VCaP (cell line): ENCODE measurements at regions not wholly inside any gene's neighbourhood (a gene's known extent, or its start where the extent isn't known, plus 50 kb on each side); places are given as distances from the start of the nearest gene placed in this dataset.

ENCODE experiments used
- H3K27ac ChIP-seq: fragments of 450-650 bp; 2 replicates; pipeline ENCODE4 v1.5.1; 2017
- TF ChIP-seq, protein P1 (sequence below): fragments of 450-650 bp; conservative IDR thresholded peaks from 2 replicates; pipeline ENCODE4 v1.5.1; 2017; ENCODE audit warnings: mild to moderate bottlenecking, moderate library complexity

DNA sequence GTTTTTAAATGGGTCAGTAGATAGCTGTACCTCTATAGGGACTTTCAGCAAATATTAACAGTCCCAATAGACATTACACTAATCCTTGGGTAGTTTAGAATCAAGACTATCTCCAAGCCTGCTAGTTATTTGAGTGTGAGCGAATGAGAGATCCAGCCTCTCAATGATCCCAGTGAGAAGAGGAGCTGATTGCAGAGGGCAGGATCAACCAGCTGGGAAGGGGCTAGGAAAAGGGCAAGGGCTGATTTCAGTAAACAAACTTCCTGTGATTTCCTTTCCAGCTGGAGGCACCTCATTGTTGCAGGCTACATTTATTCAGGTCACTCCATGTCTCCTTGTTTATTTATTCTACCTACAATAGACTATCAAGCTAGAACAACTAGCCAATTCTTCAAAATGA lies 84.1 kb upstream of the CTNNA2 start:
- TF ChIP-seq, protein P1, sequence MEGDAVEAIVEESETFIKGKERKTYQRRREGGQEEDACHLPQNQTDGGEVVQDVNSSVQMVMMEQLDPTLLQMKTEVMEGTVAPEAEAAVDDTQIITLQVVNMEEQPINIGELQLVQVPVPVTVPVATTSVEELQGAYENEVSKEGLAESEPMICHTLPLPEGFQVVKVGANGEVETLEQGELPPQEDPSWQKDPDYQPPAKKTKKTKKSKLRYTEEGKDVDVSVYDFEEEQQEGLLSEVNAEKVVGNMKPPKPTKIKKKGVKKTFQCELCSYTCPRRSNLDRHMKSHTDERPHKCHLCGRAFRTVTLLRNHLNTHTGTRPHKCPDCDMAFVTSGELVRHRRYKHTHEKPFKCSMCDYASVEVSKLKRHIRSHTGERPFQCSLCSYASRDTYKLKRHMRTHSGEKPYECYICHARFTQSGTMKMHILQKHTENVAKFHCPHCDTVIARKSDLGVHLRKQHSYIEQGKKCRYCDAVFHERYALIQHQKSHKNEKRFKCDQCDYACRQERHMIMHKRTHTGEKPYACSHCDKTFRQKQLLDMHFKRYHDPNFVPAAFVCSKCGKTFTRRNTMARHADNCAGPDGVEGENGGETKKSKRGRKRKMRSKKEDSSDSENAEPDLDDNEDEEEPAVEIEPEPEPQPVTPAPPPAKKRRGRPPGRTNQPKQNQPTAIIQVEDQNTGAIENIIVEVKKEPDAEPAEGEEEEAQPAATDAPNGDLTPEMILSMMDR = no peak
- no peak overlapping the region for H3K27ac ChIP-seq

DNA sequence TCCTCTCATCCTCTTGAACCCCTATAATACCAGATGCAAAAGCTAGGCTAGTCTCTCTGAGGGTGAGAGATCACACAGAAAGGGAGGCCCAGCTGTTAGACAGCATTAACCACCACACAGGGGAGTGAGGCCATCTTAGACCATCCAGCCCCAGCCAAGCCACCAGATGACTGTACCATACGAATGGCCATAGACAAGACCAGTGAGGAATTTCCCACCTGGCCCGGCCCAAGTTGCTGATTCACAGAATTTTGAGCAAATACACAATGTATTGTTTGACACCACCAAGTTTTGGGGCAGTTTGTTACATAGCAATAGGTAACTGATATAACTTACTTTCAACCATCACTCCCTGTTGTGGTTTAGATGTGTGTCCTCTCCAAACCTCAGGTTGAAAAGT lies 98.2 kb upstream of the CTNNA2 start:
- TF ChIP-seq, protein P1 = no peak
- H3K27ac ChIP-seq = no peak overlapping the region

DNA sequence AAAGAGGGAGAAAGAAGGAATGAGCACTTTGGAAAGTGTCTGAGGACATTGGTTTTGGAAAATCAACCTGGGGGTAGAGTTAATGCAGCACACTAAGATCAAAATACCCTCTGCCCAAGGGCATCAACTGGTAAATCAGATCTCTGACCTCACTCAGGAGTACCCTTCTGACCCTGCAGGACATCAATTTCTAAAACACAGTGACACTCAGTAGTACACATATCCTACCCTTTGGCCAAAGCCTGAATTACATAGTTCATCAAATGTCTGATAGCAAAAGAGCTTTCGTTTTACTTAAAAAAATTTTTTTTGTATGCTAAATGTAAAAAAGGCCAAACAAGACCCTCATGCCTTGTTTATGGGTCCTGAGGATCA lies 118.4 kb upstream of the CTNNA2 start:
- TF ChIP-seq, protein P1 = no peak
- H3K27ac ChIP-seq = no peak overlapping the region

DNA sequence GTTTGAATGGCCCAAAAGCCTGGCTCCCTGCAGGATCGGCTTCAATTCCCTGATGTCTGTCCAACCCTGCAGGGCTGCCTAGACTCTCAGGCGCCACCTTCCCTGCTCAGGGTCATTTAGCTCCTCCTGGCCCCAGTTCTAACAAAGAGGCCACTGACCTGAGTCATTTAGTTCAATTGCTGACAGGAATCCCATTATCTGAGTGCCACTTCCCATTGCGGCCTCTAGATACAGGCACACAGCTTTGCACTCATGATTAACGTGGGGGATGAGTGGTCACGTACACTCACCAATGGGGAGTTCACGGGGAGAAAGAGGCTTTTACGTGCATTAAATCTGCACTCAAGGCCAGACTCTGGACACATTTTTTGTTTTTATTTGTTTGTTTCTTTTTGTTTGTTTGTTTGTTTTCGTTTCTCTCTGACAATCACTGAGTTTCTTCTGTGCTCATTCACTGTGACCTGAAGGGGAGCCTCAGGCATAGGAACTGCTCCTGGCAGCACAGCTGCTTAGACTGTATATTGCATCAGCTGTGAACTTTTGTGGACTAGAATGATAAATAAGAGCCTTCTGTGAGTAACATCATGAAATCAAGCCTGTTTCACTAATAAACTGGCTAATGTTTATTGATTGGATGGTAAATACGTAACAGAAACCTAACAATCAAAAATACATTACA lies 118.9 kb upstream of the CTNNA2 start:
- H3K27ac ChIP-seq = no peak overlapping the region
- TF ChIP-seq, protein P1 = no peak

DNA sequence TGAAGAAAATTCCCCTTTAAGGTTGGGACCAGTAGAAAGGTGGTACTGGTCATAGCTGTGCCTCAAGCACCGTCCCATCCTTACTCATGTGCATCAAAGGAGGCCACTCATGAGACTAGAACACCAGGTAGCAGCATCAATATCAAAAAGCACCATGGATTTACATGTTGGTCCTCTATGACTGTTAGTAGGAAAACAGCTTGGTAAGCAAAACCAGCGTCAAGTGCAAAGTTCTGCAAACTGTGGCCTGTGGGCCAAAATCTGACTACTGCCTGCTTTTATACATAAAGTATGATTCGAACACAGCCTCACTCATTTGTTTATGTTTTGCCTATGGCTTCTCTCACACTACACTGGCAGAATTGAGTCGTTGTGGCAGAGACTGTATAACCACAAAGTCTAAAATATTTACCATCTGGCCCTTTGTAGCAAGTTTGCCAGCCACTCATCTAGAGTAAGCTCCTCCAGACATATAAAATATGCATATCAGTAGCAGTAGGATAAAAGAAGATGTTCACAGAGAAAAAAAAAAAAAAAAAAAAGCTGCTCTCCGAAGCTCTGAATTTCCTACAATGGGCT lies 119.7 kb upstream of the CTNNA2 start:
- no peak overlapping the region for H3K27ac ChIP-seq
- TF ChIP-seq, protein P1 = no peak

DNA sequence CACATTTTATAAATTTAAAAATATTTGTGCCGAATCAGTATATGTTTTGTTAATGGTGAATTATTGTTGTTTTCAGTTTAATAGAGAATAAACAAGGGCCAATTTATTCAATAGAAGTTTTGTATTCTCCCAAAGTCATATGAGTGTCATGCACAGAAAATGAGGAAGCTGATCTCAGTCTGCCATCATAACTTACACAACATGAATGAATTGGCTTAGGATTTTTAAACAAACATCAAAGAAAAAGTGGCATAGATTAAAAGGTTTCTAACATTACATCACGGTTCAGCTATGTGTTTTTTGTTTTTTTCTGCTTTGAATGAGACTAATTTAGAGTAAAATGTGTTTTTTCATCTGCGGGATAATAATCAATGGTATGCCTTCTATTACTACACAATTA lies 123.4 kb upstream of the CTNNA2 start:
- no peak overlapping the region for H3K27ac ChIP-seq
- TF ChIP-seq, protein P1 = no peak

DNA sequence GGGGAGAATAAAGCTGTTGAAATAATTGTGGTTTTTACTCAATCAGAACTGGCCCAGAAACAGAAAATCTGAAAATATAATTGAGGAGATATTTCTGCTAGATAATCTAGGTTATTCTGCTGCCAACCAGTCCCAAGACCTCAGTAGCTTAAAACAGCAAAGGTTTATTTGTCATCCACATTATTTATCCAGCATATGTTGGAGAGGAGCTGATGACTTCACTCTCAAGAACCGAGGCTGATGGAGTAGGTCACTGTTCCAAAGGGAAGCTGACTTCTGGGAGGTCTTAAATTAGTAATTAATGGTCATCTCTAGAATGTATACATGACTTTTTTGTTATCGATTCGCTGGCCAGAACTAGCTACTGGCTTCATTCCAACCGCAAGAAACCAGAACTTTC lies 124.8 kb upstream of the CTNNA2 start:
- no peak overlapping the region for H3K27ac ChIP-seq

More for the DNA sequence above, 124.8 kb upstream of the CTNNA2 start:
- TF ChIP-seq, protein P1 = no peak
